BE2C (cell line): ENCODE measurements at regions not wholly inside any gene's neighbourhood (a gene's known extent, or its start where the extent isn't known, plus 50 kb on each side); places are given as distances from the start of the nearest gene placed in this dataset.

Experiments
- DNase-seq: peaks from one replicate; pipeline ENCODE4 v3.0.0-alpha.2; 2020
- H3K27me3 ChIP-seq: fragments of 250-450 bp; sonication (Bioruptor Pico); 2 replicates; pipeline ENCODE4 v1.5.1; 2020; ENCODE audit warnings: mild to moderate bottlenecking
- H3K36me3 ChIP-seq: fragments of 250-450 bp; sonication (Bioruptor Pico); 2 replicates; pipeline ENCODE4 v1.5.1; 2020; ENCODE audit warnings: mild to moderate bottlenecking
- H3K4me1 ChIP-seq: fragments of 250-450 bp; sonication (Bioruptor Pico); 2 replicates; pipeline ENCODE4 v1.5.1; 2020
- H3K4me3 ChIP-seq: 2 replicates; pipeline ENCODE4 v1.5.1; 2011; ENCODE audit warnings: low read depth, low read length
- H3K9me3 ChIP-seq: fragments of 250-450 bp; sonication (Bioruptor Pico); 2 replicates; pipeline ENCODE4 v1.5.1; 2020
- CTCF ChIP-seq: IDR thresholded peaks from 2 replicates; pipeline ENCODE4 v1.5.1; 2012; ENCODE audit warnings: mild to moderate bottlenecking, low read depth, low read length

GRCh38 chr14:22140633-22141032, 448.4 kb downstream of the DAD1 start:
- no peaks in the 10 kb centered on the region for H3K36me3 ChIP-seq
- no peaks in the 10 kb centered on the region for H3K27me3 ChIP-seq
- H3K4me1 ChIP-seq: no peaks in the 10 kb centered on the region
- no peak overlapping the region for H3K4me3 ChIP-seq
- TF ChIP-seq CTCF: no peak
- no peaks in the 10 kb centered on the region for H3K9me3 ChIP-seq
- no peak for DNase-seq

- H3K4me3 ChIP-seq: no peak overlapping the region
- H3K9me3 ChIP-seq: no peaks in the 10 kb centered on the region
- no peaks in the 10 kb centered on the region for H3K27me3 ChIP-seq
- peak; percentile 79 for TF ChIP-seq CTCF
- no peaks in the 10 kb centered on the region for H3K36me3 ChIP-seq
- no peaks in the 10 kb centered on the region for H3K4me1 ChIP-seq
- peak; percentile 31 for DNase-seq
These were observed 457.1 kb downstream of the DAD1 start for GRCh38 chr14:22131749-22132476.

GRCh38 chr14:22124073-22124613, 450.5 kb upstream of the OR4E1 start:
- Histone ChIP-seq H3K9me3 (no peaks in the 10 kb centered on the region), H3K27me3 (no peaks in the 10 kb centered on the region), H3K36me3 (no peaks in the 10 kb centered on the region), H3K4me1 (no peaks in the 10 kb centered on the region), H3K4me3 (no peak overlapping the region)
- TF ChIP-seq CTCF: no peak
- DNase-seq: no peak

GRCh38 chr14:22122829-22123560, 449.4 kb upstream of the OR4E1 start:
- TF ChIP-seq CTCF: no peak

GRCh38 chr14:22122227-22122818, 448.7 kb upstream of the OR4E1 start:
- no peak for TF ChIP-seq CTCF
- no peaks in the 10 kb centered on the region for H3K4me1 ChIP-seq
- DNase-seq: no peak

More at GRCh38 chr14:22122829-22123560, 449.4 kb upstream of the OR4E1 start:
- Histone ChIP-seq H3K36me3 (no peaks in the 10 kb centered on the region), H3K27me3 (no peaks in the 10 kb centered on the region; the same call in 1 of the 2 replicates), H3K4me1 (no peaks in the 10 kb centered on the region), H3K4me3 (no peak overlapping the region), H3K9me3 (no peaks in the 10 kb centered on the region)
- DNase-seq: no peak

More at GRCh38 chr14:22122227-22122818, 448.7 kb upstream of the OR4E1 start:
- Histone ChIP-seq H3K4me3 (no peak overlapping the region), H3K36me3 (no peaks in the 10 kb centered on the region), H3K27me3 (no peaks in the 10 kb centered on the region; the same call in 1 of the 2 replicates), H3K9me3 (no peaks in the 10 kb centered on the region)
